OCI-LY1 (cell line): ENCODE measurements at regions not wholly inside any gene's neighbourhood (a gene's known extent, or its start where the extent isn't known, plus 50 kb on each side); places are given as distances from the start of the nearest gene placed in this dataset.

Experiments
- H2AFZ ChIP-seq: fragments of 200-600 bp; sonication (generic), shearing (Covaris generic); 2 replicates; pipeline ENCODE4 v1.6.0; 2014; ENCODE audit warnings: antibody characterized with exemption, mild to moderate bottlenecking, low read length
- H3F3A ChIP-seq: fragments of 200-600 bp; sonication (generic), shearing (Covaris generic); 2 replicates; pipeline ENCODE4 v1.6.0; 2014; ENCODE audit warnings: mild to moderate bottlenecking, antibody characterized with exemption, low read length, moderate library complexity; ENCODE audit not compliant: insufficient read depth
- H3K27ac ChIP-seq: fragments of 200-600 bp; sonication (generic); 2 replicates; pipeline ENCODE4 v1.5.1; 2014; ENCODE audit warnings: low read length, mixed run types, mild to moderate bottlenecking, low read depth; ENCODE audit not compliant: poor library complexity, severe bottlenecking
- H3K27me3 ChIP-seq: fragments of 200-600 bp; sonication (generic); 2 replicates; pipeline ENCODE4 v1.6.0; 2014; ENCODE audit warnings: antibody characterized with exemption, mild to moderate bottlenecking, low read length, moderate library complexity; ENCODE audit not compliant: insufficient read depth
- H3K36me3 ChIP-seq: fragments of 200-600 bp; sonication (generic); 2 replicates; pipeline ENCODE4 v1.6.1; 2014; ENCODE audit warnings: mild to moderate bottlenecking, antibody characterized with exemption, low read length, moderate library complexity, mixed read lengths; ENCODE audit not compliant: insufficient read depth
- H3K4me1 ChIP-seq: fragments of 200-600 bp; sonication (generic); 2 replicates; pipeline ENCODE4 v1.5.1; 2014; ENCODE audit warnings: mild to moderate bottlenecking, low read length, moderate library complexity; ENCODE audit not compliant: insufficient read depth, severe bottlenecking
- H3K4me2 ChIP-seq: fragments of 200-600 bp; sonication (generic), shearing (Covaris generic); 2 replicates; pipeline ENCODE4 v1.6.1; 2014; ENCODE audit warnings: low read length
- H3K4me3 ChIP-seq: fragments of 200-600 bp; sonication (generic); 2 replicates; pipeline ENCODE4 v1.5.1; 2014; ENCODE audit warnings: low read length, low read depth, mild to moderate bottlenecking, mixed read lengths; ENCODE audit not compliant: poor library complexity, severe bottlenecking
- H3K79me2 ChIP-seq: fragments of 200-600 bp; shearing (Covaris generic); 2 replicates; pipeline ENCODE4 v1.6.1; 2016; ENCODE audit warnings: mixed run types, low read length, mixed read lengths; ENCODE audit not compliant: insufficient read depth
- H3K9ac ChIP-seq: fragments of 200-600 bp; sonication (generic), shearing (Covaris generic); 2 replicates; pipeline ENCODE4 v1.6.1; 2014; ENCODE audit warnings: mild to moderate bottlenecking, low read length, mixed read lengths
- H3K9me2 ChIP-seq: fragments of 200-600 bp; sonication (generic), shearing (Covaris generic); 2 replicates; pipeline ENCODE4 v1.6.1; 2014; ENCODE audit warnings: low read depth, mild to moderate bottlenecking, low read length, mixed read lengths
- H3K9me3 ChIP-seq: fragments of 200-600 bp; shearing (Covaris generic); 2 replicates; pipeline ENCODE4 v1.6.1; 2014; ENCODE audit warnings: low read length, mixed read lengths
- H4K20me1 ChIP-seq: fragments of 200-600 bp; sonication (generic), shearing (Covaris generic); 2 replicates; pipeline ENCODE4 v1.6.0; 2016; ENCODE audit warnings: mild to moderate bottlenecking, low read length; ENCODE audit not compliant: insufficient read depth
- EZH2 ChIP-seq: fragments of 200-600 bp; sonication (generic), shearing (Covaris generic); IDR thresholded peaks from 2 replicates; pipeline ENCODE4 v1.8.0; 2017; ENCODE audit warnings: borderline replicate concordance, mixed run types, mild to moderate bottlenecking, antibody characterized with exemption, low read length, moderate library complexity, mixed read lengths
- TF ChIP-seq, protein P1 (sequence below): fragments of 200-600 bp; sonication (generic), shearing (Covaris generic); IDR thresholded peaks from 2 replicates; pipeline ENCODE4 v1.5.1; 2017; ENCODE audit warnings: mild to moderate bottlenecking, antibody characterized with exemption, low read length, moderate library complexity, mixed read lengths

DNA sequence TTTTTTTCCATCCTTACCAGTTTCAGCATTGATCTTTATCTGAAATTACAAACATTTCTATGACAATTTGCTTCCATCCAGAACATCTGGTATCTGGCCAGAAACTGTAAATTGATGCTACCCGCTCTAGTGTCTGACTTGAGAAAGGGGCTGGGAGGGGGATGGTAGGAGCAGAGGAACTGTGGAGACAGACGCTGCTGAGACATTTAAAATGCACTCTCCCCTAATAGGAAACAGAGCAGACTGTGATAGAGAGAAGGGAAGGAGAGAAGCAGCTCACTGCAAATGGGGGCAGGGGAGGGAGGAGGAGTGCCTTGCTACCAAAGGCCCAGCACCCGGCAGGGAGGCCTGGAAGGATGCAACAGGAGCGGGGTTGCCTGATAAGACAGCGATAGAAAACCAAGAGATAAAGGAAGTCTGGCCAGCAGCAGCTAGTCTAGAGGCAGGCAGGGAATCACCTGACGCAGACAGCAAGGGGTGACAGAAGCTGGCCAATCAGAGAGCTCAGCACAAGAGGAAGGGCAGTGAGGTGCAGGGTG is 195.5 kb upstream of the NFIA start:
- TF ChIP-seq, protein P1, sequence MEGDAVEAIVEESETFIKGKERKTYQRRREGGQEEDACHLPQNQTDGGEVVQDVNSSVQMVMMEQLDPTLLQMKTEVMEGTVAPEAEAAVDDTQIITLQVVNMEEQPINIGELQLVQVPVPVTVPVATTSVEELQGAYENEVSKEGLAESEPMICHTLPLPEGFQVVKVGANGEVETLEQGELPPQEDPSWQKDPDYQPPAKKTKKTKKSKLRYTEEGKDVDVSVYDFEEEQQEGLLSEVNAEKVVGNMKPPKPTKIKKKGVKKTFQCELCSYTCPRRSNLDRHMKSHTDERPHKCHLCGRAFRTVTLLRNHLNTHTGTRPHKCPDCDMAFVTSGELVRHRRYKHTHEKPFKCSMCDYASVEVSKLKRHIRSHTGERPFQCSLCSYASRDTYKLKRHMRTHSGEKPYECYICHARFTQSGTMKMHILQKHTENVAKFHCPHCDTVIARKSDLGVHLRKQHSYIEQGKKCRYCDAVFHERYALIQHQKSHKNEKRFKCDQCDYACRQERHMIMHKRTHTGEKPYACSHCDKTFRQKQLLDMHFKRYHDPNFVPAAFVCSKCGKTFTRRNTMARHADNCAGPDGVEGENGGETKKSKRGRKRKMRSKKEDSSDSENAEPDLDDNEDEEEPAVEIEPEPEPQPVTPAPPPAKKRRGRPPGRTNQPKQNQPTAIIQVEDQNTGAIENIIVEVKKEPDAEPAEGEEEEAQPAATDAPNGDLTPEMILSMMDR = no peak
- H3K27me3 ChIP-seq = no peaks in the 10 kb centered on the region
- H3K9me3 ChIP-seq = no peaks in the 10 kb centered on the region
- H3K4me1 ChIP-seq = no peaks in the 10 kb centered on the region
- no peak overlapping the region for H2AFZ ChIP-seq
- H3K79me2 ChIP-seq = no peaks in the 10 kb centered on the region
- H3K27ac ChIP-seq = no peak overlapping the region
- H3K36me3 ChIP-seq = no peaks in the 10 kb centered on the region
- no peaks in the 10 kb centered on the region for H3F3A ChIP-seq
- H3K4me3 ChIP-seq = no peak overlapping the region
- H3K9me2 ChIP-seq = no peaks in the 10 kb centered on the region
- no peaks in the 10 kb centered on the region for H4K20me1 ChIP-seq
- H3K4me2 ChIP-seq = no peak overlapping the region
- H3K9ac ChIP-seq = no peak overlapping the region

GRCh38 chr1:60886090-60886489 is 196.3 kb upstream of the NFIA start:
- Histone ChIP-seq H3K79me2 (no peaks in the 10 kb centered on the region), H2AFZ (no peak overlapping the region), H3K4me1 (no peaks in the 10 kb centered on the region), H3K4me2 (no peak overlapping the region), H3K9me3 (no peaks in the 10 kb centered on the region), H3K27ac (no peak overlapping the region), H3F3A (no peaks in the 10 kb centered on the region), H3K9ac (no peak overlapping the region), H3K4me3 (no peak overlapping the region), H3K9me2 (no peaks in the 10 kb centered on the region), H3K36me3 (no peaks in the 10 kb centered on the region), H4K20me1 (no peaks in the 10 kb centered on the region), H3K27me3 (no peaks in the 10 kb centered on the region)
- TF ChIP-seq, protein P1 = no peak
- no peak for TF ChIP-seq EZH2

GRCh38 chr1:60880202-60880601 is 202.2 kb upstream of the NFIA start:
- Histone ChIP-seq H3K9me3 (no peaks in the 10 kb centered on the region), H3F3A (no peaks in the 10 kb centered on the region), H3K36me3 (no peaks in the 10 kb centered on the region), H2AFZ (no peak overlapping the region), H4K20me1 (no peaks in the 10 kb centered on the region), H3K27me3 (no peaks in the 10 kb centered on the region), H3K27ac (no peak overlapping the region), H3K79me2 (no peaks in the 10 kb centered on the region), H3K4me2 (no peak overlapping the region), H3K4me1 (no peaks in the 10 kb centered on the region), H3K9ac (no peak overlapping the region), H3K4me3 (no peak overlapping the region), H3K9me2 (no peaks in the 10 kb centered on the region)
- no peak for TF ChIP-seq EZH2
- TF ChIP-seq, protein P1 = no peak
